ENCODE measurements at regions not wholly inside any gene's neighbourhood (a gene's known extent, or its start where the extent isn't known, plus 50 kb on each side); places are given as distances from the start of the nearest gene placed in this dataset.

GRCh38 chr2:190809139-190809764, 71.4 kb upstream of the GLS start:
- DNase-seq (ENCODE audit: low read depth in 2 of 2), result no peak

GRCh38 chr2:190809876-190810525, 70.6 kb upstream of the GLS start:
- no peak for DNase-seq (ENCODE audit: low read depth in 2 of 2)

- DNase-seq (ENCODE audit: low read depth in 2 of 2), result no peak
These were observed 69.5 kb upstream of the GLS start for GRCh38 chr2:190810981-190811587.

- no peak for DNase-seq (ENCODE audit: low read depth in 2 of 2)
These were observed 68.8 kb upstream of the GLS start for GRCh38 chr2:190811811-190812210.

- DNase-seq (ENCODE audit: low read depth in 2 of 2), result no peak
These were observed 67.9 kb upstream of the GLS start for GRCh38 chr2:190812506-190813294.

GRCh38 chr2:190815226-190815625, 65.4 kb upstream of the GLS start:
- no peak for DNase-seq (ENCODE audit: low read depth in 2 of 2)

- DNase-seq (ENCODE audit: low read depth in 2 of 2), result no peak
These were observed 63.5 kb upstream of the GLS start for GRCh38 chr2:190817082-190817481.

GRCh38 chr2:190819840-190820301, 60.8 kb upstream of the GLS start:
- DNase-seq (ENCODE audit: low read depth in 2 of 2), result no peak

- no peak for DNase-seq (ENCODE audit: low read depth in 2 of 2)
These were observed 60.2 kb upstream of the GLS start for GRCh38 chr2:190820416-190820815.

GRCh38 chr2:190822043-190822442, 58.6 kb upstream of the GLS start:
- DNase-seq (ENCODE audit: low read depth in 2 of 2), result no peak

GRCh38 chr2:190827720-190828119, 52.9 kb upstream of the GLS start:
- DNase-seq (ENCODE audit: low read depth in 2 of 2), result no peak

- no peak for DNase-seq (ENCODE audit: low read depth in 2 of 2)
These were observed 51.0 kb upstream of the GLS start for GRCh38 chr2:190829642-190830041.

Measured in activated CD8-positive, alpha-beta memory T cell treated with anti-CD3 and anti-CD28 coated beads for 4 hours (primary cell).